ENCODE measurements at regions not wholly inside any gene's neighbourhood (a gene's known extent, or its start where the extent isn't known, plus 50 kb on each side); places are given as distances from the start of the nearest gene placed in this dataset.
"Not testable (repeated sequence)": the region's sequence is repeated elsewhere in the genome, so short reads cannot be mapped to it uniquely, and the experiment has no call there.

- no peak for DNase-seq (ENCODE audit: low read depth)
Measured at GRCh38 chr2:198917275-198917674, 540.5 kb downstream of the SATB2 start.

GRCh38 chr2:198916548-198917080, 541.1 kb downstream of the SATB2 start:
- peak; percentile 3 for DNase-seq (ENCODE audit: low read depth)

- DNase-seq (ENCODE audit: low read depth): peak; percentile 7
Measured at GRCh38 chr2:198913394-198914152, 544.2 kb downstream of the SATB2 start.

- no peak for DNase-seq (ENCODE audit: low read depth)
Measured at GRCh38 chr2:198909525-198910267, 548.0 kb downstream of the SATB2 start.

- DNase-seq (ENCODE audit: low read depth): no peak
Measured at GRCh38 chr2:198905881-198906612, 551.7 kb downstream of the SATB2 start.

GRCh38 chr2:198901894-198902293, 555.8 kb downstream of the SATB2 start:
- peak; percentile 5 for DNase-seq (ENCODE audit: low read depth)

- DNase-seq (ENCODE audit: low read depth): no peak
Measured at GRCh38 chr2:198900141-198900540, 557.6 kb downstream of the SATB2 start.

GRCh38 chr2:198890490-198890889, 567.2 kb downstream of the SATB2 start:
- DNase-seq (ENCODE audit: low read depth): no peak

GRCh38 chr2:198883604-198884003, 574.1 kb downstream of the SATB2 start:
- peak; percentile 27 for DNase-seq (ENCODE audit: low read depth)

GRCh38 chr2:198880986-198881385, 576.8 kb downstream of the SATB2 start:
- peak; percentile 13 for DNase-seq (ENCODE audit: low read depth)

GRCh38 chr2:198880421-198880820, 577.3 kb downstream of the SATB2 start:
- peak; percentile 26 for DNase-seq (ENCODE audit: low read depth)

GRCh38 chr2:198874472-198874858, 583.3 kb downstream of the SATB2 start:
- peak; percentile 13 for DNase-seq (ENCODE audit: low read depth)

- peak; percentile 77 for DNase-seq (ENCODE audit: low read depth)
Measured at GRCh38 chr2:198873503-198874471, 584.0 kb downstream of the SATB2 start.

- DNase-seq (ENCODE audit: low read depth): peak; percentile 14
Measured at GRCh38 chr2:198863655-198864054, 594.1 kb downstream of the SATB2 start.

GRCh38 chr2:198861080-198861479, 596.7 kb downstream of the SATB2 start:
- DNase-seq (ENCODE audit: low read depth): no peak

- DNase-seq (ENCODE audit: low read depth): no peak
Measured at GRCh38 chr2:198857246-198857645, 600.5 kb downstream of the SATB2 start.

GRCh38 chr2:198855746-198856145, 602.0 kb downstream of the SATB2 start:
- DNase-seq (ENCODE audit: low read depth): not testable (repeated sequence)

GRCh38 chr2:198852248-198852647, 605.5 kb downstream of the SATB2 start:
- no peak for DNase-seq (ENCODE audit: low read depth)

GRCh38 chr2:198825534-198825933, 632.2 kb downstream of the SATB2 start:
- no peak for DNase-seq (ENCODE audit: low read depth)

GRCh38 chr2:198817536-198817935, 640.2 kb downstream of the SATB2 start:
- DNase-seq (ENCODE audit: low read depth): no peak

GRCh38 chr2:198815626-198816025, 642.1 kb downstream of the SATB2 start:
- no peak for DNase-seq (ENCODE audit: low read depth)
